Heart left ventricle (tissue), 16 donors: ENCODE measurements at regions not wholly inside any gene's neighbourhood (a gene's known extent, or its start where the extent isn't known, plus 50 kb on each side); places are given as distances from the start of the nearest gene placed in this dataset.
A peak's percentile ranks its signal among the peaks of the same experiment; 100 is the strongest.

Experiments used
- ATAC-seq, 4 donors: fragments of 200-7000 bp; cut with Tn5 transposase; one replicate each; pipeline ENCODE4 v1.9.1; 2020 to 2022; ENCODE audit warnings: moderate library complexity in 4 of 4, mild to moderate bottlenecking in 3 of 4, moderate number of reproducible peaks in 1 of 4
- DNase-seq, 5 donors: peaks; one replicate each; pipeline ENCODE4 v3.0.0-alpha.2; 2020
- H3K27ac ChIP-seq, 12 donors: fragments of 200-600 bp; sonication (generic) in 4 of 12; one replicate each; pipeline versions ENCODE4 v1.5.0 to v1.8.0; 2016 to 2022; ENCODE audit warnings: mild to moderate bottlenecking in 2 of 12
- H3K27me3 ChIP-seq, 9 donors: fragments of 200-600 bp; sonication (generic) in 2 of 9; one replicate each; pipeline versions ENCODE4 v1.5.1 to v1.8.0; 2016 to 2022; ENCODE audit warnings: mild to moderate bottlenecking in 3 of 9
- H3K36me3 ChIP-seq, 9 donors: fragments of 200-600 bp; sonication (generic) in 2 of 9; one replicate each; pipeline versions ENCODE4 v1.5.0 to v1.8.0; 2018 to 2022; ENCODE audit warnings: mild to moderate bottlenecking in 2 of 9
- H3K4me1 ChIP-seq, 12 donors: fragments of 200-600 bp; sonication (generic) in 4 of 12; one replicate each; pipeline versions ENCODE4 v1.5.0 to v1.8.0; 2016 to 2022; ENCODE audit warnings: mild to moderate bottlenecking in 3 of 12
- H3K4me3 ChIP-seq, 12 donors: fragments of 200-600 bp; sonication (generic) in 4 of 12; one replicate each; pipeline versions ENCODE4 v1.5.0 to v1.8.0; 2017 to 2022; ENCODE audit warnings: mild to moderate bottlenecking in 9 of 12, moderate library complexity in 4 of 12
- H3K9me3 ChIP-seq, 12 donors: fragments of 200-600 bp; sonication (generic) in 4 of 12; one replicate each; pipeline versions ENCODE4 v1.5.0 to v1.8.0; 2016 to 2022; ENCODE audit warnings: mild to moderate bottlenecking in 1 of 12
- CTCF ChIP-seq, 12 donors: fragments of 200-600 bp; sonication (generic) in 4 of 12; IDR thresholded peaks; one replicate each; pipeline versions ENCODE4 v1.5.0 to v1.8.0; 2018 to 2022; ENCODE audit warnings: antibody characterized with exemption in 12 of 12, mild to moderate bottlenecking in 5 of 12
- POLR2A ChIP-seq, 2 donors: fragments of 450-650 bp; IDR thresholded peaks; one replicate each; pipeline ENCODE4 v1.6.1; 2017; ENCODE audit warnings: antibody characterized with exemption in 2 of 2, mild to moderate bottlenecking in 2 of 2, moderate library complexity in 2 of 2
- WGBS, 4 donors: extraction: QIAGEN DNeasy Blood & Tissue Kit in 2 of 4; methylation state at CpG; one replicate each; pipeline versions ENCODE4 v1.1.5 to v1.1.7; 2013 to 2018; 5-methylcytosine and 5-hydroxymethylcytosine counted together
- intact Hi-C, 10 donors: fragments of 100-400 bp; cut with DNase I; formaldehyde crosslinking; loops; one replicate each; pipeline versions ENCODE4 v1.11.1 to v1.14.2; 2022
- donor health status: ischemic (EF 13 %, LVEDD 7.1; RV severe dilation, severe dysfunction).
- donor health status: healthy with polysubstance abuse.
- donor health status: DM: no; HTN: yes; CAD: no.
- donor health status: DM: no; HTN: no; CAD: no.
- donor health status: ischemic (EF 25% LVEDD 6.9; RV normal size, moderate dysfunction).
- donor health status: ischemic (EF 25% LVEDD 5.7; RV mildly dilated, moderate dysfunction).
- donor health status: healthy.
- donor health status: DM: yes; HTN: yes; CAD: no.
- donor health status: ischemic (EF 35%, LVEDD 5.7; RV mildly dilated, moderate dysfunction).
- donor health status: nonischemic (EF 11% LVEDD 7.7; RV severe dilation, severe dysfunction).
- donor health status: DM: yes; HTN: yes; CAD: no.
- donor health status: PGD.
- donor health status: ischemic (EF 29% LVEDD 5.4; RV normal size, mild dysfunction).
- donor health status: nonischemic (EF 23%, LVEDD 6.1; RV moderate dilation, normal function).

GRCh38 chr10:113479346-113480080 lies 73.3 kb upstream of the HABP2 start:
- Histone ChIP-seq H3K27ac (no peak overlapping the region), H3K36me3 (no peaks in the 10 kb centered on the region), H3K27me3 (no peaks in the 10 kb centered on the region), H3K4me1 (peaks cover 0 to 22% (median 4%) of the 10 kb centered on the region in 12 donors), H3K9me3 (peaks cover 0 to 39% (median 15%) of the 10 kb centered on the region in 12 donors), H3K4me3 (no peak overlapping the region)
- no peak for TF ChIP-seq CTCF (IDR thresholded peaks at IDR 0.05)
- no peak for TF ChIP-seq POLR2A (IDR thresholded peaks at IDR 0.05)
- ATAC-seq: no peak
- 85 to 94% (median 91%) methylated on average over 9 of the region's 9 CpGs for WGBS, 4 donors
- no peak for DNase-seq
- intact Hi-C loops: loop anchor here in 1 of 10 donors (2.0 kb wide), 1 partner anchor 27 kb away; no protein-coding TSS in a partner anchor

DNA sequence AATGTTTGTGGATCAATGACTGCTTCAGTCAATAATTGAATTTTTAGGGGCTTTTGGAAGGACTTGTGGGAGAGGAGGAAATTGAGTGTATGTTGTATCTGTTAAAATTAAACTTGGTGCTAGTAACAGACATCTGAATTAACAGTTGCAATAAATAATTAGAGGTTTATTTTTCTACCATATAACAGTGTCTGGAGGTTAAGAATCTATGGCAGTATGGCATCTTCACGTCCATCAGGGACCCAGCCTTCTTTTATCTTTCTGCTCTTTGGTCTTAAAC lies 72.8 kb upstream of the HABP2 start:
- peaks cover 0 to 17% (median 2%) of the 10 kb centered on the region in 12 donors for H3K4me1 ChIP-seq
- no peak for TF ChIP-seq CTCF (IDR thresholded peaks at IDR 0.05)
- ATAC-seq: no peak

GRCh38 chr10:113480851-113481502 lies 71.9 kb upstream of the HABP2 start:
- Histone ChIP-seq H3K4me1 (peaks cover 0 to 7% (median 0%) of the 10 kb centered on the region in 12 donors), H3K27me3 (no peaks in the 10 kb centered on the region), H3K4me3 (no peak overlapping the region), H3K27ac (peak overlapping the region in 1 of 12 donors; percentile 35), H3K36me3 (no peaks in the 10 kb centered on the region), H3K9me3 (peaks cover 0 to 39% (median 15%) of the 10 kb centered on the region in 12 donors)
- ATAC-seq (peak in 1 of 4 donors; percentile 21), DNase-seq (no peak)
- intact Hi-C loops: loop anchor here in 1 of 10 donors (2.0 kb wide), 1 partner anchor 26 kb away; no protein-coding TSS in a partner anchor
- WGBS, 4 donors: 69 to 75% (median 72%) methylated on average over 6 of the region's 6 CpGs
- TF ChIP-seq POLR2A (IDR thresholded peaks at IDR 0.05): no peak
- no peak for TF ChIP-seq CTCF (IDR thresholded peaks at IDR 0.05)

More for the DNA sequence above, 72.8 kb upstream of the HABP2 start:
- Histone ChIP-seq H3K27me3 (no peaks in the 10 kb centered on the region), H3K27ac (no peak overlapping the region), H3K36me3 (no peaks in the 10 kb centered on the region), H3K4me3 (no peak overlapping the region), H3K9me3 (peaks cover 0 to 39% (median 15%) of the 10 kb centered on the region in 12 donors)
- intact Hi-C loops: loop anchor here in 1 of 10 donors (2.0 kb wide), 1 partner anchor 27 kb away; no protein-coding TSS in a partner anchor
- 41 to 53% (median 47%) methylated on average over 1 of the region's 1 CpG for WGBS, 4 donors
- no peak for DNase-seq

DNA sequence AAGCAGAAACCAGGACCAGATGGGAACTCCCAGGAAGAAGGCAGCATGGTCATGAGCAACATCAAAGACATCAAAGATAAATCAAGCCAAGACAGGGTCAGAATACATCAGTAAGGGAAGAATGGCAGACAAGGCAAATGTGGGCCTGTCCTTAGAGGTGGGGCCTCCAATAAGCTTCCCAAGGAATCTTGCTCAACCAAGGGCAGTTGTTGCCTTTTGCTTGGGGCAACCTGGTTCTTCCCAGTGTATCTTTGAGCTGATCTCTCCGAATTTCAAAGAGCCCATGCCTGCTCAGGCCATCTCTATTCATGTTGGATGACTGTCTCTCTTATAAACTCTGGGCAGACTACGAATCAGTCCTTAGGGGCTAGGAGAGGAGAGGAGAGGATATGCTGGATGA lies 68.4 kb upstream of the HABP2 start:
- Histone ChIP-seq H3K27ac (no peak overlapping the region), H3K27me3 (no peaks in the 10 kb centered on the region), H3K4me1 (no peaks in the 10 kb centered on the region), H3K36me3 (no peaks in the 10 kb centered on the region), H3K4me3 (no peak overlapping the region), H3K9me3 (peaks cover 0 to 30% (median 10%) of the 10 kb centered on the region in 12 donors)
- DNase-seq: no peak
- TF ChIP-seq CTCF (IDR thresholded peaks at IDR 0.05) (no peak), POLR2A (IDR thresholded peaks at IDR 0.05) (no peak)
- 45 to 75% (median 60%) methylated on average over 2 of the region's 2 CpGs for WGBS, 4 donors
- no peak for ATAC-seq
- intact Hi-C loops: no loop called here
